GM12892 (cell line): ENCODE measurements at regions not wholly inside any gene's neighbourhood (a gene's known extent, or its start where the extent isn't known, plus 50 kb on each side); places are given as distances from the start of the nearest gene placed in this dataset.

Source experiments
- POLR2A ChIP-seq: IDR thresholded peaks from 2 replicates; pipeline ENCODE4 v1.6.1; 2011; ENCODE audit warnings: low read depth, low read length, control low read depth
- TAF1 ChIP-seq: IDR thresholded peaks from 2 replicates; pipeline ENCODE4 v1.6.1; 2011; ENCODE audit warnings: low read depth, mild to moderate bottlenecking, control low read depth, low read length, borderline replicate concordance

GRCh38 chr3:104960579-104960978 lies 406.1 kb upstream of the ALCAM start:
- TF ChIP-seq TAF1, result no peak
- TF ChIP-seq POLR2A, result no peak
